Activated CD8-positive, alpha-beta T cell treated with anti-CD3 and anti-CD28 coated beads, Interleukin-2, amount 10 ng/mL, durations not matched to agents 7 days and 5 days (primary cell): ENCODE measurements at regions not wholly inside any gene's neighbourhood (a gene's known extent, or its start where the extent isn't known, plus 50 kb on each side); places are given as distances from the start of the nearest gene placed in this dataset.
"Not testable (repeated sequence)": the region's sequence is repeated elsewhere in the genome, so short reads cannot be mapped to it uniquely, and the experiment has no call there.

Experiments used
- ATAC-seq: fragments of 150-1000 bp; cut with Tn5 transposase; one replicate; pipeline ENCODE4 v1.10.0; 2021; ENCODE audit warnings: moderate library complexity
- CTCF ChIA-PET: fragments of 350-600 bp; sonication (Branson Sonifier 250); formaldehyde crosslinking; loops from one replicate; lab custom pipeline; 2021; ENCODE audit warnings: antibody characterized with exemption; lab: Charles Lee
- POLR2A ChIA-PET: fragments of 350-600 bp; sonication (Branson Sonifier 250); formaldehyde crosslinking; loops from one replicate; lab custom pipeline; 2021; ENCODE audit warnings: antibody characterized with exemption; lab: Charles Lee
- DNase-seq: peaks from one replicate; pipeline ENCODE4 v3.0.0-alpha.2; 2020
- H3K27ac Mint-ChIP-seq: one replicate; pipeline ENCODE4 v1.8.0; 2021; ENCODE audit warnings: mild to moderate bottlenecking, mixed read lengths
- H3K27me3 Mint-ChIP-seq: one replicate; pipeline ENCODE4 v1.8.0; 2021; ENCODE audit warnings: low read depth, mixed read lengths
- H3K36me3 Mint-ChIP-seq: one replicate; pipeline ENCODE4 v1.8.0; 2021; ENCODE audit warnings: low read depth, mixed read lengths
- H3K4me1 Mint-ChIP-seq: one replicate; pipeline ENCODE4 v1.8.0; 2021; ENCODE audit warnings: low read depth, mixed read lengths
- H3K4me3 Mint-ChIP-seq: one replicate; pipeline ENCODE4 v1.8.0; 2021; ENCODE audit warnings: mild to moderate bottlenecking, mixed read lengths
- H3K9me3 Mint-ChIP-seq: one replicate; pipeline ENCODE4 v1.8.0; 2022; ENCODE audit warnings: mixed read lengths; ENCODE audit not compliant: insufficient read depth

GRCh38 chrX:109925003-109925402, 77.9 kb upstream of the TMEM164 start:
- H3K36me3 Mint-ChIP-seq, POLR2A ChIA-PET, H3K9me3 Mint-ChIP-seq, H3K4me3 Mint-ChIP-seq, ATAC-seq, H3K4me1 Mint-ChIP-seq, DNase-seq, CTCF ChIA-PET, H3K27ac Mint-ChIP-seq, H3K27me3 Mint-ChIP-seq: not testable (repeated sequence)

- no peak overlapping the region for H3K4me3 Mint-ChIP-seq
- ChIA-PET POLR2A (no interaction called here), CTCF (no interaction called here)
- H3K36me3 Mint-ChIP-seq: no peaks in the 10 kb centered on the region
- H3K9me3 Mint-ChIP-seq: no peaks in the 10 kb centered on the region
- ATAC-seq (no peak), DNase-seq (no peak)
- no peak overlapping the region for H3K27ac Mint-ChIP-seq
- H3K27me3 Mint-ChIP-seq: no peaks in the 10 kb centered on the region
- peaks cover 4% of the 10 kb centered on the region for H3K4me1 Mint-ChIP-seq
These were observed 77.3 kb upstream of the TMEM164 start for GRCh38 chrX:109925656-109926055.

GRCh38 chrX:109926118-109926517, 76.8 kb upstream of the TMEM164 start:
- peaks cover 4% of the 10 kb centered on the region for H3K4me1 Mint-ChIP-seq
- ATAC-seq: no peak
- CTCF ChIA-PET: no interaction called here
- H3K27me3 Mint-ChIP-seq: no peaks in the 10 kb centered on the region
- H3K36me3 Mint-ChIP-seq: no peaks in the 10 kb centered on the region
- no peak overlapping the region for H3K4me3 Mint-ChIP-seq
- no peak for DNase-seq
- POLR2A ChIA-PET: no interaction called here
- no peaks in the 10 kb centered on the region for H3K9me3 Mint-ChIP-seq
- no peak overlapping the region for H3K27ac Mint-ChIP-seq

- Mint-ChIP-seq H3K4me3 (no peak overlapping the region), H3K36me3 (no peaks in the 10 kb centered on the region), H3K27ac (no peak overlapping the region), H3K4me1 (peaks cover 4% of the 10 kb centered on the region), H3K9me3 (no peaks in the 10 kb centered on the region), H3K27me3 (no peaks in the 10 kb centered on the region)
- CTCF ChIA-PET: no interaction called here
- POLR2A ChIA-PET: interaction anchor here (0.5 kb wide), 1 partner anchor 1842 kb away, joined by 4 read pairs; no protein-coding TSS in a partner anchor
- ATAC-seq (no peak), DNase-seq (no peak)
These were observed 75.9 kb upstream of the TMEM164 start for GRCh38 chrX:109926743-109927662.

- DNase-seq (no peak), ATAC-seq (no peak)
- Mint-ChIP-seq H3K27me3 (no peaks in the 10 kb centered on the region), H3K4me3 (no peak overlapping the region), H3K9me3 (no peaks in the 10 kb centered on the region), H3K27ac (no peak overlapping the region), H3K36me3 (no peaks in the 10 kb centered on the region), H3K4me1 (peaks cover 4% of the 10 kb centered on the region)
- ChIA-PET CTCF (no interaction called here), POLR2A (interaction anchor here (0.6 kb wide), 1 partner anchor 101 kb away, joined by 3 read pairs; no protein-coding TSS in a partner anchor)
These were observed 75.1 kb upstream of the TMEM164 start for GRCh38 chrX:109927663-109928273.

- DNase-seq (no peak), ATAC-seq (no peak)
- CTCF ChIA-PET: no interaction called here
- POLR2A ChIA-PET: no interaction called here
- no peaks in the 10 kb centered on the region for H3K36me3 Mint-ChIP-seq
- peaks cover under 1% of the 10 kb centered on the region for H3K27me3 Mint-ChIP-seq
- H3K9me3 Mint-ChIP-seq: no peaks in the 10 kb centered on the region
- no peak overlapping the region for H3K4me3 Mint-ChIP-seq
- H3K4me1 Mint-ChIP-seq: peaks cover 4% of the 10 kb centered on the region
- no peak overlapping the region for H3K27ac Mint-ChIP-seq
These were observed 74.1 kb upstream of the TMEM164 start for GRCh38 chrX:109928596-109929335.

GRCh38 chrX:109931677-109932076, 71.2 kb upstream of the TMEM164 start:
- Mint-ChIP-seq H3K27ac (no peak overlapping the region), H3K36me3 (no peaks in the 10 kb centered on the region), H3K9me3 (no peaks in the 10 kb centered on the region), H3K4me3 (no peak overlapping the region), H3K27me3 (peaks cover 3% of the 10 kb centered on the region), H3K4me1 (no peaks in the 10 kb centered on the region)
- ChIA-PET CTCF (no interaction called here), POLR2A (no interaction called here)
- ATAC-seq (no peak), DNase-seq (no peak)

- Mint-ChIP-seq H3K4me1 (no peaks in the 10 kb centered on the region), H3K27ac (no peak overlapping the region), H3K4me3 (no peak overlapping the region), H3K9me3 (no peaks in the 10 kb centered on the region), H3K36me3 (no peaks in the 10 kb centered on the region), H3K27me3 (peaks cover 7% of the 10 kb centered on the region)
- no peak for ATAC-seq
- ChIA-PET CTCF (no interaction called here), POLR2A (no interaction called here)
- no peak for DNase-seq
These were observed 68.5 kb upstream of the TMEM164 start for GRCh38 chrX:109934434-109934833.

GRCh38 chrX:109934935-109935334, 68.0 kb upstream of the TMEM164 start:
- peaks cover 7% of the 10 kb centered on the region for H3K27me3 Mint-ChIP-seq
- DNase-seq (no peak), ATAC-seq (no peak)
- CTCF ChIA-PET: no interaction called here
- H3K4me3 Mint-ChIP-seq: no peak overlapping the region
- no peak overlapping the region for H3K27ac Mint-ChIP-seq
- H3K9me3 Mint-ChIP-seq: no peaks in the 10 kb centered on the region
- no peaks in the 10 kb centered on the region for H3K4me1 Mint-ChIP-seq
- POLR2A ChIA-PET: no interaction called here
- H3K36me3 Mint-ChIP-seq: no peaks in the 10 kb centered on the region

- Mint-ChIP-seq H3K36me3 (no peaks in the 10 kb centered on the region), H3K4me1 (no peaks in the 10 kb centered on the region), H3K27ac (no peak overlapping the region), H3K27me3 (peaks cover 7% of the 10 kb centered on the region), H3K4me3 (no peak overlapping the region), H3K9me3 (no peaks in the 10 kb centered on the region)
- ChIA-PET CTCF (no interaction called here), POLR2A (no interaction called here)
- ATAC-seq: no peak
- no peak for DNase-seq
These were observed 66.8 kb upstream of the TMEM164 start for GRCh38 chrX:109936114-109936513.

GRCh38 chrX:109936598-109936997, 66.3 kb upstream of the TMEM164 start:
- Mint-ChIP-seq H3K27me3 (peaks cover 7% of the 10 kb centered on the region), H3K9me3 (no peaks in the 10 kb centered on the region), H3K4me1 (no peaks in the 10 kb centered on the region), H3K4me3 (no peak overlapping the region), H3K27ac (no peak overlapping the region), H3K36me3 (no peaks in the 10 kb centered on the region)
- DNase-seq (no peak), ATAC-seq (no peak)
- ChIA-PET POLR2A (no interaction called here), CTCF (no interaction called here)

GRCh38 chrX:109939498-109939897, 63.4 kb upstream of the TMEM164 start:
- Mint-ChIP-seq H3K4me1 (peaks cover 4% of the 10 kb centered on the region), H3K4me3 (no peak overlapping the region), H3K27me3 (peaks cover 4% of the 10 kb centered on the region), H3K9me3 (no peaks in the 10 kb centered on the region), H3K27ac (no peak overlapping the region), H3K36me3 (no peaks in the 10 kb centered on the region)
- no peak for DNase-seq
- POLR2A ChIA-PET: no interaction called here
- CTCF ChIA-PET: interaction anchor here (1.4 to 1.5 kb wide), 2 partner anchors 49 to 207 kb away, joined by 4 read pairs; no protein-coding TSS in a partner anchor
- ATAC-seq: no peak
